ACHN (cell line): ENCODE measurements at regions not wholly inside any gene's neighbourhood (a gene's known extent, or its start where the extent isn't known, plus 50 kb on each side); places are given as distances from the start of the nearest gene placed in this dataset.
"Not testable (repeated sequence)": the region's sequence is repeated elsewhere in the genome, so short reads cannot be mapped to it uniquely, and the experiment has no call there.

Experiments used
- DNase-seq: peaks from one replicate; pipeline ENCODE4 v3.0.0-alpha.2; 2015
- in situ Hi-C: cut with HindIII; loops from 2 replicates; pipeline ENCODE4 v1.10.0; 2017; ENCODE audit warnings: low sequenced_read_pairs, low pct_ligation_motif_present, low pct_unique_long_range_greater_than_20kb

DNA sequence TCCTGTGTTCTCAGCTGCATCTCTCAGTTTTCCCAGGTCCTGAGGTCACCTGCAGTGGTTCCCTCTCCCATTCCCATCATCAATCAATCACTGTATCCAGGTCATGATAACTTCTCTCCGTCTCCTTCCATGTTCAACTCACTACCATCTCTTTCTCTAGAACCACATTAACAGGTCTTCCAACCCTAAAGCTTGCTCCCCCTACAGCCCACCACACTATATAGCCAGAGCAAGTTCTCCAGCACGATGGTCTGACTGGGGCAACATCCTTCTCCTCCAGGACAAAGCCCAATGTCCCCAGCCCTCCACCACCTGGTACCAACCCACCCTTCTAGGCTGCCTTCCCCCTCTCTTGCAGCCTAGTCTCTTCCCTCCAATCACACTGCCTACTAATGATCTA is 241.6 kb downstream of the CDK5RAP2 start:
- in situ Hi-C loops: no loop called here
- DNase-seq: no peak

DNA sequence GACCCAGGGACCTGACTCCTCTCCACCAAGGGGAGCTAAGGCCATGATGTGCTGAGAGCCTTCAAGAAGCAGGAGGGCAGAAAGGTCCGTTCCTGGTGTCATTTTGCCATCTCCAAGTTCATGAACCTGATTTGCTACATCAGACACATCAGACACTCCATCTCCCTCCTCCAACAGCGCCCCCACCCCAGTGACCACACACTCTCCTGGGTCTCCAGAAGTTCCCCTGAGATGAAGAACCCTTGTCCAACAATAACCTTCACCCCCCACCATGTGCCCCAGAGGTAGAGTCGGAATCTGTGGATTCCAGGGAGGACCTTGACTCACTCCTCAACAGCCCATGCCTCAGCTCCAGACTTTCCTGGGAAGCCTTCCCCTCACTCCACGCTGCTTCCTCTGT is 242.8 kb downstream of the CDK5RAP2 start:
- in situ Hi-C loops: no loop called here
- no peak for DNase-seq

DNA sequence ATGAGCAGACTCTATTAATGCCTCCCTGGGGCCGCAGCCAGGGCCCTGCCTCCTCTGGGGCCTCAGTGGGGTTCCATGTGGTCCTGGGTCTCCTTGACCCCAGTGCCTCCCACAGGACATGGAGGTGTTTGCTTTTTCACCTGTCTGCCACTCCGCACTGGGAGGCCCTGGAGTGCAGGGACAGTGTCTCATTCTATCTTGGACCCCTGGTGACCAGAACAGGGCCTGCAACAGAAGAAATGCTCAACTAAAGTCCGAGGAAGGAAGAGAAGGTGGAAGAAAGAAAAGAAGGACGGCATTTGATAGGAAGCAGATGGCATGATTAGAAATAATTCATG is 243.2 kb downstream of the CDK5RAP2 start:
- DNase-seq: no peak
- in situ Hi-C loops: no loop called here

DNA sequence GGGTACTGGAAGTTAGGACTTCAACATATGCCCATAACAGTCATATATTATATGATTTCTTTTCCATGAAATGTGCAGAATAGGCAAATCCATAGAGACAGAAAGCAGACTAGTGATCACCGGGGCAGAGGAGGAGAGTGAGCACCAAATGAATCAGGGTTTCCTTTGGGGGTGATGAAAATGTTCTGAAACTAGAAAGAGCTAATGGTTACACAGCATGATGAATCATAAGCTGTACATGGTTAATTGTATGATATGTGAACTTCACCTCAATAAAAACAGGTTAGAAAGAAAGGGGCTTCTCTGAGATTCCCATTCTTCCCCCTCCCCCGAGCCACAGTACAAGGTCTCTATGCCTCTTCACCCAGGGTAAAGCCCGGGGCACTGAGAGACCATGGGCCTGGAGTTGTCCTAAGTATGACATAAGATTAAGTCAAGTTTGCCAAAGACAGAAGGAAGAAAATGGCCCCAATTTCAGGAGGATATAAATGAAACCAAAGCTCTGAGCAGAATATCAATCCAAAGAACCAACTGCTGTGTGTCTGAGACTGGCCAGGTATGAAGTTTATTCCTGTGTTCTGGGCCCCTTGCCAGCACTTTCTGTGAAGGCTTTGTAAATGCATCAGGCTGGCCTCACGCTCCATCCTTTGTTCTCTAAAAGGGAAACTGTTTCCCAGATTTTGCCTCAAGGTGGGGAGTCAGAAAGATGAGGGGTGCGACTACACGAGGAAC is 243.8 kb downstream of the CDK5RAP2 start:
- no peak for DNase-seq
- in situ Hi-C loops: no loop called here

DNA sequence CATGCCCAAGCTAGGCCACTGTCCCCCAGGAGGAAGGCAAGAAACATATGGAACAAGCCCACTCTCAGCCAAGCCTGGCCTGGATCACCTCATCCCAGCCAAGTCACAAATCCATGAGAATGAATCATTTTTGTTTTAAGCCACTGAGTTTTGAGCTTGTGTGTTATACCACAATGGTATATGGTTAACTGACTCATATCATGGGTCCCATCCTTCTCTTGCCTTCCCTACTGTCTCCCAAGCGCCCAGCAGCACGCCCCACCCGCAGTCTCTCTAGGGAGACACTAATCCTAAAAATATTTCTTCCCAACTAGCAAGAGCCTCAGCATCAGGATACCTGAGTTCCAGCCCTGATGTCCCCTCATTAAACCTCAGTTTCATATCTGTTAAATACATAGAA is 248.1 kb downstream of the CDK5RAP2 start:
- DNase-seq: no peak
- in situ Hi-C loops: no loop called here

DNA sequence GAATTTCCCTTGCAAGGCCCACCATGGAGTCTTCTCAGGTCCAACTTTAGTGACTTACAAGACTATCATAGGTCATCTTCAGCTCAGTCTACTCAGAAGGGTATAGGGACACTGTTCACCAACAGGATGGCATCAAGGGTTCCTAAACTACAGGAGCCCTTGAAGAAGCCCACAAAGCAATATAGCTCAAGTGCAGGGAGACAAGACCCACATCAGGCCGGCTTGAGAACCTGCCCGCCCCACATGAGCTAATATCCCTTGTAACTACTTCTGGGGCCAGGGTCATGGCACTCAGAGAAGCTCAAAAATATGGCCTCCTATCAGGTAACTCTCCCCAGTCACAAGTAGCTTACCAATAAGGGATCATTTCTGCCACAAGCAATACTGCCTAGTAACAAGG is 249.9 kb downstream of the CDK5RAP2 start:
- in situ Hi-C loops: no loop called here

DNA sequence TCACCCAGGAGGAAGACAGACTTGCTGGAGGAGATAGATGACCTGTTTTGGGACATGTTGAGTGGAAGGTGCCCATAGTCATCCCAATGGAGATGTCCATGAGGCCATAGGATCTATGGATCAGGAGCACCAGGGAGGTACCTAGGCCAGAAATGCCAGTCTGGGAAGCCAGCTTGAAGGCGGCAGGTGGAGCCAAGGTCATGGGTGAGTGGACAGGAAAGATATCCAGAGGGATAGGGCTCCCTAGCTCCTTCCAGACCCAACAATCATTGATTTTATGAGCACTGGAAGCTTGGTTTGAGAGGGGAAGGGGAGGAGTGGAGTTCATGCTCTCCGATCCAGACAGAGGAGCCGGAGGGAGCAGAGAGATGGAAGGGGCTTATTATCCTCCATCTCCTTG is 252.6 kb downstream of the CDK5RAP2 start:
- in situ Hi-C loops: no loop called here
- no peak for DNase-seq

More for the DNA sequence above, 249.9 kb downstream of the CDK5RAP2 start:
- DNase-seq: no peak

DNA sequence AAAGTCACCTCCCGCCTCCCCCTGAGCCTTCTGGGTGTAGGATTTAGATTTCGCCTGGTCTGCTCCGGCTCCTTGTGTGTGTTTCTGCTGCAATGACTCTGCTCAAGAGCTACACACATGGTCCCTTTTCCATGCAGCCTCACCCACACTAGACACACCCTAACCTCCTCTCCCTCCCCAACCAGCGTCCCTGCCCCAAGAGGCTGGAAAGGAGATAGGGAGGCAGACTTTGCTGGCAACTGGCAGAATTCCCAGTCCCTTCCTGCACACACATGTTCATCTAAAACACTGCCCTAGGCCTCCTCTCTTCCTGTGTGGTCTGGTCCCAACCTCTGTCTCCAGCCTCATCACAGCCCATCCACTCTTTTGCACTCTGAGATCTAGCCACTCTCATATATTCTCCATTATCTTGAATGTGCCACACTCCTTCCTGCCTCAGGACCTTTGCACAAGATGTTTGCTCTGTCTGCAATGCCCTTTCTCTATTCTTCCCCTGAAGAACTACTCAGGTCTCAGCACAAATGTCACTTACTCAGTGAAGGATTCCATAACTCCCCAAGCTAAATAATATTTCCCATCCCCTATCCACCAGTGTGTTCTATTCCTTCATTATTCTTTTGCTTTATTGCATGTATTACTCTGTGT is 253.8 kb downstream of the CDK5RAP2 start:
- in situ Hi-C loops: no loop called here
- no peak for DNase-seq

DNA sequence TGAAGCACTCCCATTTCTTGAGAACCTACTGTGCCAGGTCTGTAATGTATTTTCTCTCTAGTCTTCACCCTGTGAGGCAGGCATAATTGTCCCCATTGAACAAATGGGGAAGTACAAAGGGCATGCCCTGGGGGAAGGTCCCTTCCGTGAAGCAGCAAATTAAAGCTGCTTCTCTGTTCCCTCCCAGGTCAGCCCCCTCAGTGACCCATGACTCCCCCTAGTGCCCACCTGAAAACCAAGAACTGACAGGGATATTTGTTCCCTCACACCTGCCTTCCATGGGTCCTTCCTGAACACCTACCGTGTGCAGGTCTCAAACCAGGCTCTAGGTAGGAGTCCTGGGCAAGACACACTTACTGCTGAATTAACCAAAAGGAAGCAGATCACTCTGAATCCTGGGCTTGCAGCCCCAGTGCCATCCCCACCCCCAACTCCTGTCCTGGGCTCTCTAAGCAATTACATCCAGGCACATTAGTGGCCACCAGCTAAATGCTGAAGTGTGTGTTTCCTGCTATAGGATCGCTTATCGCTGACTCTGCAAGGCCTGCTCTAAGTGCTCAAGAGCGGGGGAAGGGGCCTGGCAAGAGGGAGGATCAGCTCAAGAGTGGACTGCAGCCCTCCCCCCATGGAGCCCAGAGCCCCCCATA is 254.8 kb downstream of the CDK5RAP2 start:
- no peak for DNase-seq

DNA sequence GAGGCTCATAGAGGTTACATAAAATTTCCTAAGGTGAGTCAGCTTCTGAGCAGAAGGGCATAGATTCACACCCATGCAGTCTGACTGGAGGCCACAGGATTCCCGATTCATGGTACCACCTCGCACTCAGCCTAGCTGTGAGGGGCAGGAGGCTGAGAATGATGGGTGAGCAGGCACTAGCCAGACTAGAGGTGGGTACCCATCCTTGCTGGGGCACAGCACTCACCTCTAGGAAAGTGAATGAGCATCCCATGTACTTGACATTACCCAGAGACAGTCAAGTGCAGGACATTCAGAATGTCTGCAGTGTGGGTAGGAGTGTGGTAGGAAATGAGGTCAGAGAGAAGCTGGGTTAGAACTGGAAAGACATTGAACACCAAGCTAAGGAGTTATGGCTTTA is 255.5 kb downstream of the CDK5RAP2 start:
- no peak for DNase-seq
- in situ Hi-C loops: no loop called here

More for the DNA sequence above, 254.8 kb downstream of the CDK5RAP2 start:
- in situ Hi-C loops: no loop called here

DNA sequence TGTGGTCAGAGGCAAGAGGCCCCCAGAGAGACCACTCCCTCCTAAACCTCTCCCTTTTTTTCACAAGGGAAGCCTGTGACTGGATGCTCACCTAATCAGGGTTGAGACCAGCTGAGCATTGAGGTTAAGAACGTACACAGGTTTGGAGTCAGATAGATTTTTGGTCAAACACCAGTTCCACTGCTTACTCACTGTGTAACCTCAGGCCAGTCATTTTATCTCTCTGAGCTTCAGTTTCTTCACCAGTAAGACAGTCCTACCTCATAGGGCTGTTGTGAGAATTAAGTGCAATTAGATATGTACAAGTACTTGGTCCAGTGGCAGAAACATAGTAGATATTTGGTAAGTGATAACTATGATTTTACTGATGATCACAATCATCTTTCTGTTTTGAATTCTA is 256.8 kb downstream of the CDK5RAP2 start:
- DNase-seq: no peak
- in situ Hi-C loops: no loop called here

DNA sequence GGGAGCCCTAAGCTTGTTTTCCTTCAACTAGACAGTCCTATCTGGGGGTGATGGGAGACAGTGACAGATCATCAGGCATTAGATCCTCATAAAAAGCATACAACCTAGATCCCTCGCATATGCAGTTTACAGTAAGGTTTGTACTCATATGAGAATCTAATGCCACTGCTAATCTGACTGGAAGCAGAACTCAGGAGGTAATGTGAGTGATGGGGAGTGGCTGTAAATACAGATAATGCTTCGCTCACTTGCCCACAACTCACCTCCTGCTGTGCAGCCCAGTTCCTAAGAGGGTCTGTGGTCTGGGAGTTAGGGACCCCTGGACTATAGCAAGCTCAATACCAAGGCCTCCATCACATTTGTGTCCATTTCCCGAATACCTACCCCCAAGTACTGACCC is 260.5 kb downstream of the CDK5RAP2 start:
- no peak for DNase-seq
- in situ Hi-C loops: no loop called here

DNA sequence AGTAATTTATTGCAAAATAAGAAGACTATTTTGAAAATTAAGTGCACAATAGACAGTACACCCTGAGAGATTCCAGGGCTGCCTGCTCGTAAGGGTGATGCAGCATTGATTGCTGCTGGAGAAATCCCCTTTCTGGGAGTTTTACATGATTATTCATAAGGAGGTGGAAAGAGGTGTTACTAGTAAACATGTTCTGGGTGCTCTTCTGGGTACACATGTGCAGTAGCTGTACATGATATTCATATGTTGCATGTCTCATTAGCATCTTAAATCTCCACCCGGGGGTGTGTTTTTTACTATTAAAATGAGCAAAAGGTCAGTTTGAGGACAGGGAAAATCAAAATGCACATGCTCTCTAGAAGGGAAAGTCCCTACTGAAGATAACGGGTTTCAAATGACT is 264.8 kb downstream of the CDK5RAP2 start:
- in situ Hi-C loops: no loop called here

DNA sequence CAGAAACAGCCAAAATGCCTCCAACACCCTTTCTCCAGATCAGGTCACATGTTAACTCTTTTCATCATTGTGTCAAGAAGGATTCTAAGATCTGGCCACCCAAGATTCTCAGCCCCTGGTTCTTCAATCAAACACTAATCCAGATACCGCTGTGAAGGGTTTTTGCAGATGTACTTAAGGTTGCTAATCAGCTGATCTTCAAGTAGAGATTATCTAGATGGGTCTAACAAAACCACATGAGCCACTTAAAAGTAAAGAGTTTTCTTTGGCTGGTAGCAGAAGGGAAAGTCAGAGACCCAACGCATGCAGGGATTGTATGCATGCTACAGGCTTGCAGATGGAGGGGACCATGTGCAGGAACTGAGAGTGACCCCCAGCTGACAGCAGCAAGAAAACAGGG is 267.9 kb downstream of the CDK5RAP2 start:
- in situ Hi-C loops: no loop called here
- DNase-seq: no peak

More for the DNA sequence above, 264.8 kb downstream of the CDK5RAP2 start:
- no peak for DNase-seq

DNA sequence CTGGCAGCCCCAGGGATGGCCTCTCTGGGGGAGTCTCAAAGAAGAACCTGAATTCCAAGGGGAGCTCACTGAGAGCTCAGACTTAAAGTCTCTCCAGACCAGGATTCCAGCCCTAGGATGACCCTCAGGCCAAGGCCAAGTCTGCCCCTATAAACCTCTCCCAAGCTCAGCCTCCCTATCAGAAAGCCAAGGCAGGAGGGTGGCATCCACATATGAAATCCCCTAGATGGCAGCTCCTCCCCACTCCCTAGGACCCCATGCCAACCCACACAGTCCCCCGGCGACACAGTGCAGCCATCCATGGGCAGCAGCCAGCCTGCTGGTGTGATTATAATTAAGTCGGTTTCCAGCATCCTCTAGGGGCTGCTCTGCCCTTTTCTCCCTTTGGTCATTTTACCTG is 269.9 kb downstream of the CDK5RAP2 start:
- in situ Hi-C loops: no loop called here
- no peak for DNase-seq

DNA sequence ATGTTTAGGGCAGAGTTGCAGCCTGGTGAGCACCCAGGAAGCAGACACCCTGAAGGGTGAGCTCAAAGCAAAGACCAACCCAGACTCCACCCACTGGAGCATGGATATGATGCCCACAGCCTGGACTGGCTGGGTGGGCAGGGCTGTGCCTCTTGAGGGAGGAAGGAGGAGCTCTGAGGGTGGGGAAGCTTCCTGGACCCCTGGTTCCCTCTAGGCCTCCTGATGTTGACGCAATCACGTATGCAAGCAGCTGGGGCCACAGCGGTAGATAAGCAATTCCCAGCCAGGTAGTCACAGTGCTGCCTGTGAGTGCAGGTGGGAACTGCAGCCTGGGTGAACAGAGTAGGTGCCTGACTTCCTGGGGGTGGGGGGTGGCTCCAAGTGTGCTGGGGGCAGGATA is 271.5 kb downstream of the CDK5RAP2 start:
- no peak for DNase-seq
- in situ Hi-C loops: no loop called here

DNA sequence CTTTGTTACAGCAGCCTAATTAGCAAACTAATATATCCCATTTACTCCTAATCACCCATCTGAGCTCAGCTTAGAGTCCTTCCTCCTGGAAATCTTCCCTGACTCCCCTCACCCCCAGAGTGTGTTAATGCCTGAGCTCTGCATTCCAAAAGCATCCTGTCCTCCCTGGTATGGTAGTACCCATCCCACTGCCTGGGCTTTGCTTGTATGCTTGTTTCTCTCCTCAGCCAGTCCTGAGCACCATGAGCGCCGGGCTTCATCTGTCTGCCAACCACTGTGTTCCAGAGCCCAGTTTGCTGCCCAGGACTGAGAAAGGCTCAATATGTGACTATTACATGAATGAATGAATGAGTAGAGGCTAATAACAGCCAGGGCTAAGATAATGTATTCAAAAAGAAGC is 272.4 kb downstream of the CDK5RAP2 start:
- in situ Hi-C loops: no loop called here
- no peak for DNase-seq

DNA sequence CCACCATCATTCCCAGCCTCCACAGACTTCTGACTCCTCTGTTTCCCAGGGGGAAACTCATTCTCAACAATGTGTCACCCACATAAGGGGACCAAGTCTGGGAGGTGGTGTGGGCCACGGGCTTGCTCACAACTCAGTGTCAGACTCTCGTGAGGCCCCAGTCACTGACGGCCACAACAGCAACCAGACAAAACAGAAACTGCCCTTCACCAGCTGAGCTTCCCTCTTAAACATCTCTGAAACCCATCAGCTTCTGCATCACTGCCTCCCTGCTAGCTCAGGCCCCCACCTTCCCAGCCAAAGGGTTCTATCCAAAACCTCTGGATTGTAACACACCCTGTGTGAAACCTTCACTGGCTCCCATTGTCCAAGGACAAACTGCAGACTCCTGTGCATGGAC is 273.4 kb downstream of the CDK5RAP2 start:
- no peak for DNase-seq
- in situ Hi-C loops: no loop called here

DNA sequence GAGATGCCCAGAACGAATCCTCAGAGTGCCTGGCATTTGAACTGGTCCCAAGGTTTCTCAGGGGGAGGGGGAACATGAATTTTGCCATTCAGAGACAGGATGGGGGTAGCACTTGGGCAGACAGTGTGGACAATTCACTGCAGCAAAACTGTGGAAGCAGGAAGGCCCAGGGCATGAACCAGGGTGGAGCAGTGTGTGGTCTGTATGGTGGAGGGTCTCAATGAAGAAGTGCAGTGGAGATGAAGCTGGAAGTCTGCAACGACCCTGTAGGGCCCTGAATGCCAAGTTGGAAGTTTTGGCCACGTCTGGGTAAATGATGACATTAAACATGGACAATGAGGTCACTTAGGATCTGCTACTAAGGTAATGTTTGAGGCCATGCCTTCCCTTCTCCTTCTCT is 273.9 kb downstream of the CDK5RAP2 start:
- in situ Hi-C loops: no loop called here
- no peak for DNase-seq

DNA sequence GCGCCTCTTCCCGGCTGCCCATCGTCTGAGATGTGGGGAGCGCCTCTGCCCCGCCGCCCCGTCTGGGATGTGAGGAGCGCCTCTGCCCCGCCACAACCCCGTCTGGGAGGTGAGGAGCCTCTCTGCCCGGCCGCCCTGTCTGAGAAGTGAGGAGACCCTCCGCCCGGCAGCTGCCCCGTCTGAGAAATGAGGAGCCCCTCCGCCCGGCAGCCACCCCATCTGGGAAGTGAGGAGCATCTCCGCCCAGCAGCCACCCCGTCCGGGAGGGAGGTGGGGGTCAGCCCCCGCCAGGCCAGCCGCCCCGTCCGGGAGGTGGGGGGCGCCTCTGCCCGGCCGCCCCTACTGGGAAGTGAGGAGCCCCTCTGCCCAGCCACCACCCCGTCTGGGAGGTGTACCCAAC is 275.1 kb downstream of the CDK5RAP2 start:
- DNase-seq, in situ Hi-C loops: not testable (repeated sequence)
